ENCODE measurements at regions not wholly inside any gene's neighbourhood (a gene's known extent, or its start where the extent isn't known, plus 50 kb on each side); places are given as distances from the start of the nearest gene placed in this dataset.

DNA sequence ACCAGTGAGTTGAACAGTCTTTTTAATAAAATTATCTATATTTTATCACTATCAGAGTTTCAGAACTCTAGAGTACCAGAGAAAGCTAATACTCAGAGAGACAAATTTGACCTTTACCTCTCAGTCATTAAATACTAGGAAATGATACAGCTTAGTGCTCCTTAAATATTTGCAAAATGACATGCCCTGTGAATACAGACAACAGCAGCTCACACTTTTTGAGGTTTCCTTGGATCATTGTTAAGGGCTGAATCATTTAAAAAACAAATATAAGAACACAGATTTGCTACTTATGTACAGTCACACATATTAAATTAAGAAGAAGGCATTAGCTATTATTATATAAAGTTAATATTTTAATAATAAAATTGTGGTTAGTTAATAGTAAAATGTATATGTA, 1158.7 kb upstream of the EYS start:
- Histone ChIP-seq H3K4me3 (replicated peaks; ENCODE audit: low read depth, low read length) (no peak overlapping the region), H3K27me3 (replicated peaks; ENCODE audit: control insufficient read depth, insufficient read depth, low read length) (no peaks in the 10 kb centered on the region), H3K36me3 (ENCODE audit: control insufficient read depth, insufficient read depth, low read length) (no peaks in the 10 kb centered on the region)
- no peak for DNase-seq (ENCODE audit: extremely low read depth, insufficient read length)
- TF ChIP-seq, protein P1, sequence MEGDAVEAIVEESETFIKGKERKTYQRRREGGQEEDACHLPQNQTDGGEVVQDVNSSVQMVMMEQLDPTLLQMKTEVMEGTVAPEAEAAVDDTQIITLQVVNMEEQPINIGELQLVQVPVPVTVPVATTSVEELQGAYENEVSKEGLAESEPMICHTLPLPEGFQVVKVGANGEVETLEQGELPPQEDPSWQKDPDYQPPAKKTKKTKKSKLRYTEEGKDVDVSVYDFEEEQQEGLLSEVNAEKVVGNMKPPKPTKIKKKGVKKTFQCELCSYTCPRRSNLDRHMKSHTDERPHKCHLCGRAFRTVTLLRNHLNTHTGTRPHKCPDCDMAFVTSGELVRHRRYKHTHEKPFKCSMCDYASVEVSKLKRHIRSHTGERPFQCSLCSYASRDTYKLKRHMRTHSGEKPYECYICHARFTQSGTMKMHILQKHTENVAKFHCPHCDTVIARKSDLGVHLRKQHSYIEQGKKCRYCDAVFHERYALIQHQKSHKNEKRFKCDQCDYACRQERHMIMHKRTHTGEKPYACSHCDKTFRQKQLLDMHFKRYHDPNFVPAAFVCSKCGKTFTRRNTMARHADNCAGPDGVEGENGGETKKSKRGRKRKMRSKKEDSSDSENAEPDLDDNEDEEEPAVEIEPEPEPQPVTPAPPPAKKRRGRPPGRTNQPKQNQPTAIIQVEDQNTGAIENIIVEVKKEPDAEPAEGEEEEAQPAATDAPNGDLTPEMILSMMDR (IDR thresholded peaks at IDR 0.05; ENCODE audit: insufficient read depth, low read length, poor library complexity, severe bottlenecking): no peak

DNA sequence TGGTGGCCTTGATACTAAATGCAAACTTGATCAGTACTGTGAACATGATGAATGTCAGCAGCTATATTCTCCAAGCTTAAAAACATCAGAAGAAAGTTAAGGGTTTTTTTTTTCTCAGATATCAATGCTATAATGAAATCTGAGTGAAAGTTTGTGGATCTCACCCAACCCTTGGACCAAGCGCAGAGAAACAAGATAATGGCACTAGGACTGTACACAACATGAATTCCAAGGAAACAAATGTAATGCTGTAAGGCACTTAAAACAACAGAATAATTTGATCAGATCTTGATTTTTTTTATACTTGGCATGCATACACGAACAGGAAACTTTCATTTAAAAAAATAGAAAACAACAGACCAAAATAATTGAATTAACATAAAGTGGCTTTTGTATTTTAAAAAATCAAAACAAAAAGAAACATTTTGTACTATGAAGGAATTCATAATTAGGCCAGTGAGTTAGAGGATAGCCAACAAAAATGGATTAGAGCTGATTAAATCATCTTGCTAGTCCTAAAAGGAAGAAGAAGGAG, 1154.0 kb upstream of the EYS start:
- no peaks in the 10 kb centered on the region for H3K36me3 ChIP-seq (ENCODE audit: control insufficient read depth, insufficient read depth, low read length)
- TF ChIP-seq, protein P1 (IDR thresholded peaks at IDR 0.05; ENCODE audit: insufficient read depth, low read length, poor library complexity, severe bottlenecking): no peak

DNA sequence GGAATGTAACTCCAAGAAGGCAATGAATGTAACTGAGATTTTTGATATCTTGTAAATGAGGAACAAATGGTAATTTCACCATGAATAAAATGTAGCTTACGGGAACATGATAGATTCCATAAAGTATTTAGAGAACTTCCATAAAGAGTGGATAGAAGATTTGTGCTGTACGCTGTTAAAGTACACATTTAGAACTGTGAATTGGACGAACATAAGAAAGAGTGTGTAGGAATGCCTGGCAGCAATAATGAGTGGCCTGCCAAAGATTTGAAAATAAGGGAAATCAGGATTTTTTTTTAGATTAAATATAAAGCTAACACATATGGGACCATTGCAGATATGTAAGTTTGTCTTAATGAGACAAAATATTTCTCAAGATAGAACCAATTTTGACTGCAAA, 1153.3 kb upstream of the EYS start:
- TF ChIP-seq, protein P1 (IDR thresholded peaks at IDR 0.05; ENCODE audit: insufficient read depth, low read length, poor library complexity, severe bottlenecking): no peak
- Histone ChIP-seq H3K4me3 (replicated peaks; ENCODE audit: low read depth, low read length) (no peak overlapping the region), H3K27me3 (replicated peaks; ENCODE audit: control insufficient read depth, insufficient read depth, low read length) (no peaks in the 10 kb centered on the region), H3K36me3 (ENCODE audit: control insufficient read depth, insufficient read depth, low read length) (no peaks in the 10 kb centered on the region)
- no peak for DNase-seq (ENCODE audit: extremely low read depth, insufficient read length)

More for the DNA sequence above, 1154.0 kb upstream of the EYS start:
- Histone ChIP-seq H3K27me3 (replicated peaks; ENCODE audit: control insufficient read depth, insufficient read depth, low read length) (no peaks in the 10 kb centered on the region), H3K4me3 (replicated peaks; ENCODE audit: low read depth, low read length) (no peak overlapping the region)
- DNase-seq (ENCODE audit: extremely low read depth, insufficient read length): no peak

DNA sequence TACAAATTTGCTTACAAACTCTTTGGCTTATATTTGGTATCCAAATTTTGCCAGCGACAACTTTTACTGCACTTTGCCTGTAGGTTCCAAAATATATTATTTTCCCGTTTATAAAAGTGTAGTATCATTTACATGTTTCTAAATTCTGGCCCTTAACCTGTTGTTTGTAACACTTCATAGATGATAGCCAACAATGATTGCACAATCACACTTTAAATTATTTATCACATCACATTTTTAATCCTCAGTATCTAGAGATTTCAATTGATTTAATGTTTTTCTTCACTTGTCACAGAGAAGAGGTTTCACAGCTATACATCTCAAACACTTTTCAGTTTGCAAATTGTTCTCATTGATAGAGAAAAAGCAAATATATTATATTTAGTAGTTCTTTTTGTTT, 1151.2 kb upstream of the EYS start:
- TF ChIP-seq, protein P1 (IDR thresholded peaks at IDR 0.05; ENCODE audit: insufficient read depth, low read length, poor library complexity, severe bottlenecking): no peak
- no peaks in the 10 kb centered on the region for H3K27me3 ChIP-seq (replicated peaks; ENCODE audit: control insufficient read depth, insufficient read depth, low read length)
- H3K36me3 ChIP-seq (ENCODE audit: control insufficient read depth, insufficient read depth, low read length): no peaks in the 10 kb centered on the region
- no peak overlapping the region for H3K4me3 ChIP-seq (replicated peaks; ENCODE audit: low read depth, low read length)
- DNase-seq (ENCODE audit: extremely low read depth, insufficient read length): no peak

DNA sequence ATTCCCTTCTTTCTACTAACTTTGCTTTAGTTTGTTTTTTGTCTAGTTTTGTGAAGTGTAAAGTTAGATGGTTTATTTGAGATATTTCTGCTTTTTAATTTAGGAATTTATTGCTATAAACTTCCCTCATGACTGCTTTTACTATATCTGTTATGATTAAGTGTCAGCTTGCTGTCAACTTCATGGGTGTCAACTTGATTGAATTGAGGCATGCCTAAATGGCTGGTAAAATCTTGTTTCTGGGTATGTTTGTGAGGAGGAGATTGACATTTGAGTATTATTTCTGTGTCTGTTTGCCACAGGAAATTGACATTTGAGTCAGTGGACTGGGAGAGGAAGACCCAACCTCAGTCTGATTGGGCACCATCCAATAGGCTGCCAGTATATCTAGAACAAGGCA, 1147.0 kb upstream of the EYS start:
- no peaks in the 10 kb centered on the region for H3K36me3 ChIP-seq (ENCODE audit: control insufficient read depth, insufficient read depth, low read length)
- DNase-seq (ENCODE audit: extremely low read depth, insufficient read length): no peak
- TF ChIP-seq, protein P1 (IDR thresholded peaks at IDR 0.05; ENCODE audit: insufficient read depth, low read length, poor library complexity, severe bottlenecking): no peak
- no peaks in the 10 kb centered on the region for H3K27me3 ChIP-seq (replicated peaks; ENCODE audit: control insufficient read depth, insufficient read depth, low read length)
- H3K4me3 ChIP-seq (replicated peaks; ENCODE audit: low read depth, low read length): no peak overlapping the region

DNA sequence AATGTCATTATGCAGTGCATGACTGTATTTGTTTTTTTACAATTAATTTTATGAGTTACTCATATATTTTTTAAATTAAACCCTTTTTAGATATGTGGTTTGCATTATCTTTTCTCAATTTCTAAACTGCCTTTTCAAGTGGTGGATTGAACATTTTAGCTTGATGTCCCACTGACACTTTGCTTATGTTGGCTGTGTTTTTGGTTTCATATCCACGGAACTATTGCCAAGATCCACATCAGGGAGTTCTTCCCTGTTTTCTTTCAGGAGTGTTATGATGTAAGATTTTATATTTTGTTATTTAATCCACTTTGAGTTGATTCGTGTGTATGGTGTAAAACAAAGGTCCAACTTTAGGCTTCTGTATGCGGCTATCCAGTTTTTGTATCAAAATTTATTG, 1144.9 kb upstream of the EYS start:
- DNase-seq (ENCODE audit: extremely low read depth, insufficient read length): no peak
- Histone ChIP-seq H3K4me3 (replicated peaks; ENCODE audit: low read depth, low read length) (no peak overlapping the region), H3K27me3 (replicated peaks; ENCODE audit: control insufficient read depth, insufficient read depth, low read length) (no peaks in the 10 kb centered on the region), H3K36me3 (ENCODE audit: control insufficient read depth, insufficient read depth, low read length) (no peaks in the 10 kb centered on the region)
- TF ChIP-seq, protein P1 (IDR thresholded peaks at IDR 0.05; ENCODE audit: insufficient read depth, low read length, poor library complexity, severe bottlenecking): no peak
